ENCODE measurements at regions not wholly inside any gene's neighbourhood (a gene's known extent, or its start where the extent isn't known, plus 50 kb on each side); places are given as distances from the start of the nearest gene placed in this dataset.

DNA sequence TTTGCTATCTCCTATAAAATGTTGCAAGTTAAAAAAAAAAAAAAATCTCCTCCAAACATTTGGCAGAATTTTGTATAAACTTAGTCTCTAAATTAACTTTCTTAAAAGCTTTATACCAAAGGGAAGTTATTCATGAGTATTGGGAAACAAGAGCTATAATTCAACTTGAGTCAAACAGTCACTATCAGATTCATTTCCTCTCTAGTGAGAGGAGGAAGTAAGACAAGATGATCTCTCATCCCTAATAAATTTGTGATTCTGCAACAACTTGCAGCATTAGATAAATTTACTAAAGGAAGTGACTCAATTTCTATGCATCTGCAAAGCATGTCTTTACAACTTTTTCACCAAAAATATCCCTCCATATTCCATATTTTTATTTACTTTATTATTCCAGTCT lies 135.4 kb upstream of the GNPDA2 start:
- H3K9me3 ChIP-seq (ENCODE audit: control insufficient read depth, insufficient read depth, low read depth, low read length): no peaks in the 10 kb centered on the region
- H3K27me3 ChIP-seq (ENCODE audit: control insufficient read depth, insufficient read depth, low read length): no peaks in the 10 kb centered on the region
- H4K20me1 ChIP-seq (ENCODE audit: control insufficient read depth, extremely low read depth, insufficient read depth, low read length): no peaks in the 10 kb centered on the region
- no peaks in the 10 kb centered on the region for H3K4me1 ChIP-seq (ENCODE audit: control insufficient read depth, extremely low read depth, insufficient read depth, low read length)
- DNase-seq (ENCODE audit: low read depth in 2 of 2): no peak
- TF ChIP-seq, protein P1, sequence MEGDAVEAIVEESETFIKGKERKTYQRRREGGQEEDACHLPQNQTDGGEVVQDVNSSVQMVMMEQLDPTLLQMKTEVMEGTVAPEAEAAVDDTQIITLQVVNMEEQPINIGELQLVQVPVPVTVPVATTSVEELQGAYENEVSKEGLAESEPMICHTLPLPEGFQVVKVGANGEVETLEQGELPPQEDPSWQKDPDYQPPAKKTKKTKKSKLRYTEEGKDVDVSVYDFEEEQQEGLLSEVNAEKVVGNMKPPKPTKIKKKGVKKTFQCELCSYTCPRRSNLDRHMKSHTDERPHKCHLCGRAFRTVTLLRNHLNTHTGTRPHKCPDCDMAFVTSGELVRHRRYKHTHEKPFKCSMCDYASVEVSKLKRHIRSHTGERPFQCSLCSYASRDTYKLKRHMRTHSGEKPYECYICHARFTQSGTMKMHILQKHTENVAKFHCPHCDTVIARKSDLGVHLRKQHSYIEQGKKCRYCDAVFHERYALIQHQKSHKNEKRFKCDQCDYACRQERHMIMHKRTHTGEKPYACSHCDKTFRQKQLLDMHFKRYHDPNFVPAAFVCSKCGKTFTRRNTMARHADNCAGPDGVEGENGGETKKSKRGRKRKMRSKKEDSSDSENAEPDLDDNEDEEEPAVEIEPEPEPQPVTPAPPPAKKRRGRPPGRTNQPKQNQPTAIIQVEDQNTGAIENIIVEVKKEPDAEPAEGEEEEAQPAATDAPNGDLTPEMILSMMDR (conservative IDR thresholded peaks at IDR 0.05 in 1 of 2, IDR thresholded peaks at IDR 0.05 in 1 of 2; ENCODE audit: low read depth in 1 of 2, low read length in 2 of 2): no peak
- no peak for TF ChIP-seq EZH2 (IDR thresholded peaks at IDR 0.05; ENCODE audit: low read length, missing control alignments)
- no peak overlapping the region for H3K9ac ChIP-seq (ENCODE audit: insufficient read depth, low read length)
- no peak overlapping the region for H3K27ac ChIP-seq (ENCODE audit: insufficient read depth, low read length)
- no peaks in the 10 kb centered on the region for H3K79me2 ChIP-seq (ENCODE audit: control insufficient read depth, insufficient read depth, low read length)
- no peak overlapping the region for H2AFZ ChIP-seq (ENCODE audit: low read length)
- H3K4me3 ChIP-seq (replicated peaks in 1 of 4; ENCODE audit: control extremely low read depth in 1 of 4, insufficient read depth in 1 of 4, low read depth in 3 of 4, low read length in 4 of 4): no peak overlapping the region
- no peaks in the 10 kb centered on the region for H3K36me3 ChIP-seq (ENCODE audit: control insufficient read depth, insufficient read depth, low read length)
- H3K4me2 ChIP-seq (ENCODE audit: extremely low read depth, insufficient read depth, low read length): no peak overlapping the region

DNA sequence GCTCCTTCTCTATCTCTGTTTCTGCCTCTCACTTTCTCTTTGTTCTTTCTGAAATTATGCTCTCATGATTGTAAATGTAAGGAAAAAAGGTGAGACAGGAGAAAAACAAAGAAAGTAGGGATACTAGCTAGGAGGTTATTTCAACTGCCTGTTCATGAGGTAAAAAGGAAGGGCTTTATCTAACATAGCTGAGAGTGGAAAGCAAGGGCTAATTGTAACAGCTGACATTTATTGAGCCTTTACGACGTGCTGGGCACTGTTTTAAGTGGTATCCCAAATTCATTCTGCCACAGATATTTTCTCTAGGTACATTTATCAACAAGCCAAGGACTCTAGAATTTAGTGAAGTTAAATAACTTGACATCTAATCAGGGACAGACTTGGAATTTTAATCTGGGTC lies 133.1 kb upstream of the GNPDA2 start:
- Histone ChIP-seq H3K27me3 (ENCODE audit: control insufficient read depth, insufficient read depth, low read length) (no peaks in the 10 kb centered on the region), H3K36me3 (ENCODE audit: control insufficient read depth, insufficient read depth, low read length) (no peaks in the 10 kb centered on the region), H3K4me3 (replicated peaks in 1 of 4; ENCODE audit: control extremely low read depth in 1 of 4, insufficient read depth in 1 of 4, low read depth in 3 of 4, low read length in 4 of 4) (no peak overlapping the region), H2AFZ (ENCODE audit: low read length) (no peak overlapping the region), H3K9ac (ENCODE audit: insufficient read depth, low read length) (no peak overlapping the region), H3K4me2 (ENCODE audit: extremely low read depth, insufficient read depth, low read length) (no peak overlapping the region), H3K9me3 (ENCODE audit: control insufficient read depth, insufficient read depth, low read depth, low read length) (no peaks in the 10 kb centered on the region), H3K79me2 (ENCODE audit: control insufficient read depth, insufficient read depth, low read length) (no peaks in the 10 kb centered on the region), H4K20me1 (ENCODE audit: control insufficient read depth, extremely low read depth, insufficient read depth, low read length) (no peaks in the 10 kb centered on the region), H3K27ac (ENCODE audit: insufficient read depth, low read length) (no peak overlapping the region), H3K4me1 (ENCODE audit: control insufficient read depth, extremely low read depth, insufficient read depth, low read length) (no peaks in the 10 kb centered on the region)
- DNase-seq (ENCODE audit: low read depth in 2 of 2): no peak
- TF ChIP-seq, protein P1 (conservative IDR thresholded peaks at IDR 0.05 in 1 of 2, IDR thresholded peaks at IDR 0.05 in 1 of 2; ENCODE audit: low read depth in 1 of 2, low read length in 2 of 2): no peak
- TF ChIP-seq EZH2 (IDR thresholded peaks at IDR 0.05; ENCODE audit: low read length, missing control alignments): no peak

DNA sequence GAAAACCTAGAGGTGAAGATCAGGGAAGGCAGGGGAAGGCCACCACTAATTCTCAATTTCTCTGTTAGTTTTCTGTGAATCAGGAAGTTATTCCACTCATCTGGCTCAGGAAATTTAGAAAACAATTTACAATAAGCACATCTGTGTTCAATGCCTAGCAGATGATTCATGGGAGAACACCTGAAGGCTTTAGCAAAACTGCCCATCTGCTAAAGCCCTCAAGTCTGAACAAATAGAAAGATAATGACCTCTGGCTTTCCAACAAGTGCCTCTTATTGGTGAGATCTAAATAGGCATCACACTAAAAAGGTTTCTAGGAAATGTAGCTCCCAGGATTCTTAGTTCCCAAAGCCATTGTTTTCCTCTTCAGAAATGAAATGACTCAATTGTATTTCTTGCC lies 122.1 kb upstream of the GNPDA2 start:
- Histone ChIP-seq H4K20me1 (ENCODE audit: control insufficient read depth, extremely low read depth, insufficient read depth, low read length) (no peaks in the 10 kb centered on the region), H3K79me2 (ENCODE audit: control insufficient read depth, insufficient read depth, low read length) (no peaks in the 10 kb centered on the region), H3K9me3 (ENCODE audit: control insufficient read depth, insufficient read depth, low read depth, low read length) (no peaks in the 10 kb centered on the region), H3K4me1 (ENCODE audit: control insufficient read depth, extremely low read depth, insufficient read depth, low read length) (no peaks in the 10 kb centered on the region), H3K4me2 (ENCODE audit: extremely low read depth, insufficient read depth, low read length) (no peak overlapping the region), H3K9ac (ENCODE audit: insufficient read depth, low read length) (no peak overlapping the region), H3K27me3 (ENCODE audit: control insufficient read depth, insufficient read depth, low read length) (no peaks in the 10 kb centered on the region), H3K27ac (ENCODE audit: insufficient read depth, low read length) (no peak overlapping the region), H2AFZ (ENCODE audit: low read length) (no peak overlapping the region), H3K36me3 (ENCODE audit: control insufficient read depth, insufficient read depth, low read length) (no peaks in the 10 kb centered on the region), H3K4me3 (replicated peaks in 1 of 4; ENCODE audit: control extremely low read depth in 1 of 4, insufficient read depth in 1 of 4, low read depth in 3 of 4, low read length in 4 of 4) (no peak overlapping the region)
- DNase-seq (ENCODE audit: low read depth in 2 of 2): no peak
- TF ChIP-seq, protein P1 (conservative IDR thresholded peaks at IDR 0.05 in 1 of 2, IDR thresholded peaks at IDR 0.05 in 1 of 2; ENCODE audit: low read depth in 1 of 2, low read length in 2 of 2): no peak
- no peak for TF ChIP-seq EZH2 (IDR thresholded peaks at IDR 0.05; ENCODE audit: low read length, missing control alignments)

All from fibroblast of lung (primary cell).